ENCODE measurements at regions not wholly inside any gene's neighbourhood (a gene's known extent, or its start where the extent isn't known, plus 50 kb on each side); places are given as distances from the start of the nearest gene placed in this dataset.

DNA sequence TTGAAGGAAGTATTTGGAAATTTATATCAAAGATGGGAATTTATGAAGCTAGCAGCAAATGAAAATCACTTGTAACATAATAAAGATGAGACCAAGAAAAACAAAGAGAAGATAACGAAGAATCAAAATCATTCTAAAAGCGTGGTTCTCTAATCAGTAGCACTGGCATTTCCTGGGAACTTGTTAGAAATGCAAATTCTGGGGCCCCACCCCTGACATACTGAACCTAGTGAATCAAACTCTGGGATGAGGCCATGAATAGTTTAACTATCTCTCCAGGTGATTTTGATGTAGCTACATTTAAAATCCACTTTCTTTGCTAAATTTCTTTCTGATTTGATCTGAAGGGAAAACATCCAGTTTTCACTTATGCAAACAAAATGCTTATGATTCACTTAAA, 1075.6 kb downstream of the HACE1 start:
- Histone ChIP-seq H3K9me3 (replicated peaks in 1 of 11) (no peaks in the 10 kb centered on the region), H3K4me1 (no peaks in the 10 kb centered on the region), H3K27ac (no peak overlapping the region), H3K36me3 (no peaks in the 10 kb centered on the region), H3K27me3 (no peaks in the 10 kb centered on the region), H3K4me3 (no peak overlapping the region), H4K20me1 (no peaks in the 10 kb centered on the region), H3K9ac (no peak overlapping the region), H3K4me2 (no peak overlapping the region)
- no peak for TF ChIP-seq Cebpa-rat (IDR thresholded peaks at IDR 0.05)

DNA sequence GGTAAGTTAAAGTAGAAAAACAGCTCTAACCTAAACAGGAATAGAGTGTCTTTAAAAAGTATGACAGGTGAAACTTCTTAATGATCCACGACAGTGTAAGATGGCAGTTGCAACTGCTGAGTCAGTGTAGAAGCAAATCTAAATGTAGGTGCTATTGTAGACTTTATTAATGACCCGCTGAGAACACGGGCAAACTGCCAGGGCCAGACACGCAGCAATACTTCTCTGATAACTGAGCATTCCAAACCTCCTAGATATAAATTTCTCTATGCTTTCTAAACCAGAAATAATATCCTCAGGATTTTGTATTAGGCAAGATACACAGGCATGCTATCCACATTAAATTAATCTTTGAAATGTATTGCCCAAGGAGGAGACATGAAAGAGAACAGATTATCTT, 1076.4 kb downstream of the HACE1 start:
- Histone ChIP-seq H4K20me1 (no peaks in the 10 kb centered on the region), H3K4me2 (no peak overlapping the region), H3K27ac (no peak overlapping the region), H3K27me3 (no peaks in the 10 kb centered on the region), H3K4me3 (no peak overlapping the region), H3K9me3 (replicated peaks in 1 of 11) (no peaks in the 10 kb centered on the region), H3K9ac (no peak overlapping the region), H3K4me1 (no peaks in the 10 kb centered on the region), H3K36me3 (no peaks in the 10 kb centered on the region)
- TF ChIP-seq Cebpa-rat (IDR thresholded peaks at IDR 0.05), result no peak

DNA sequence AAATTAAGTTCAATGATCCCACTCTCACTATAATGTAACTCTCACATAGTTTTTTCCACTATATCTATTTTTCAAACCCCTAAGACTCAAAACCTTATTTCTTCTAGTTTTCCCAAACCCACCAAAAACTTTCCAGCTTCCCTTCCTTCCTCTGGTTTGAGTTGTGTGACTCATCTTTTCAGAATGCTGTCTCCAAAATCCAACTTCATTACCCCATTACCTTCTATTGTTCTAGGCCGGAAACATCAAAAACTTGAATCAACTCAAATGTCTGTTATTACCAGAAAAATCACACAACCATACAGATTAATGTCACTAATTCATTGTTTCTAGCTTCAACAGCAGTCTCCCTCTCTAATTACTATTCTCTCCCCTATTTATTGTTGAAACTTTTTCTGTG, 1090.3 kb downstream of the HACE1 start:
- Histone ChIP-seq H3K4me1 (no peaks in the 10 kb centered on the region), H3K9ac (no peak overlapping the region), H3K9me3 (replicated peaks in 1 of 11) (no peaks in the 10 kb centered on the region), H3K4me3 (no peak overlapping the region), H3K4me2 (no peak overlapping the region), H3K36me3 (no peaks in the 10 kb centered on the region), H4K20me1 (no peaks in the 10 kb centered on the region), H3K27ac (no peak overlapping the region), H3K27me3 (no peaks in the 10 kb centered on the region)
- TF ChIP-seq Cebpa-rat (IDR thresholded peaks at IDR 0.05), result no peak

DNA sequence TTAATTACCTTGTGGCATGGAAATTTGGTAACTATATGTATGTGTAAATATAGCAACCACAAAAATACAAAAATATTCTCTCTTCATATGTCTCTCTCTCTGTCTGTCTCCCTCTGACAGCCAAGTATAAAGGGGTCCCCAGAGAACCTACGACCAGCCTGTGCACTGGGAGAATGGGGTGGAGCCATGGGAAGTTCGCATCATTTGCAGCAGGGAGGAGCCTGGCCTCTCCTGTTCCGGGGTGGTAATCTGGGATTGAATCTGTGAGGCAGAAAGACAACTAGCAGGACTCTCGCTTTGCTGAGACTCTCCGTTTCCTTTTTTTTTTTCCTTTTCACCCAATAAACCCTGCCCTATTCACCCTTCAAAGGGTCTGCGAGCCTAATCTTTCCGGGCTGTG, 1109.1 kb downstream of the HACE1 start:
- Histone ChIP-seq H3K9ac (no peak overlapping the region), H3K4me1 (no peaks in the 10 kb centered on the region), H3K4me2 (no peak overlapping the region), H3K27me3 (no peaks in the 10 kb centered on the region), H4K20me1 (no peaks in the 10 kb centered on the region), H3K4me3 (no peak overlapping the region), H3K36me3 (no peaks in the 10 kb centered on the region), H3K27ac (no peak overlapping the region), H3K9me3 (replicated peaks in 1 of 11) (no peaks in the 10 kb centered on the region)
- no peak for TF ChIP-seq Cebpa-rat (IDR thresholded peaks at IDR 0.05)

DNA sequence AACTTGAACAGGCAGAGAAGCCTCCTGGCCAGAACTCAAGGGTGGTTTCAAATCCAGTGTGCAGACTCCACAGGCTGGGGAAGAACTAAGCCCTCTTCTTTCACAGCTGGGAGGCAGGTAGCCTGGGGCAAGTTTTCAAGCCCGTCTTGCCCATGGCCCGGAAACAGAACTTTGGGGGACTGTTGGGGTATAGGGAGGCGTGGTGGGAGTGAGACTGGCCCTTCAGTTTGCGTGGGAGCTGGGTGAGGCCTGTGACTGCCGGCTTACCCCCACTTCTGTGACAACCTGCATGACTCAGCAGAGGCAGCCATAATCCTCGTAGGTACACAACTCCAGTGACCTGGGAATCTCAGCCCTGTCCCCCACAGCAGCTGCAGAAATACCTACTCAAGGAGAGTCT, 1125.7 kb downstream of the HACE1 start:
- no peak for TF ChIP-seq Cebpa-rat (IDR thresholded peaks at IDR 0.05)
- H3K4me3 ChIP-seq, result no peak overlapping the region
- H3K4me1 ChIP-seq, result peaks cover 0 to 13% (median 5%) of the 10 kb centered on the region in 10 experiments; a peak in 10 of 20 replicates
- no peaks in the 10 kb centered on the region for H3K36me3 ChIP-seq
- H3K4me2 ChIP-seq, result peak overlapping the region in 5 of 11 experiments; percentile 37 to 52 (median 46); a peak in 8 of 22 replicates
- H3K27ac ChIP-seq, result peak overlapping the region in 3 of 11 experiments; percentile 40 to 58 (median 44); a peak in 4 of 22 replicates
- no peak overlapping the region for H3K9ac ChIP-seq
- no peaks in the 10 kb centered on the region for H3K27me3 ChIP-seq
- no peaks in the 10 kb centered on the region for H4K20me1 ChIP-seq
- no peaks in the 10 kb centered on the region for H3K9me3 ChIP-seq (replicated peaks in 1 of 11)

DNA sequence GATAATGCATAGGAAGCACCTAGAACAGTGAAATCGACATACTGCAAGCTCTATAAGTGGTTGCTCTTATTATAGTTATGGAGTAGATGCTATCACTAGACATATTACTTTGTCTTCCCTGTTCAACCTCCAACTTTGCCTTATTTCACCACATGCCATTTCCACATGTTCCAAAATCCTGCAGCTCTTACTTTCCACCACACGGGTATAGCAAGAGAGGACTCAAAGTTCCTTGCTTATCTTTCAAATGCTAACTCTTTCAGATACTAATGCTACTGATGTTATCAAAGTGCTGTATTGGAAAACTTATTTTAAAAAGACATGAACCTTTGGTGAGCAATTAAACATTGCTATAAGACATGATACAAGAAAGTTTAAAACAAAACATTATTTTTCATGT, 1130.1 kb downstream of the HACE1 start:
- H4K20me1 ChIP-seq, result no peaks in the 10 kb centered on the region
- no peak overlapping the region for H3K4me2 ChIP-seq
- no peak overlapping the region for H3K4me3 ChIP-seq
- H3K4me1 ChIP-seq, result peaks cover 0 to 8% (median 1%) of the 10 kb centered on the region in 10 experiments; a peak in 10 of 20 replicates
- H3K9ac ChIP-seq, result no peak overlapping the region
- H3K36me3 ChIP-seq, result no peaks in the 10 kb centered on the region
- H3K27me3 ChIP-seq, result no peaks in the 10 kb centered on the region
- no peak for TF ChIP-seq Cebpa-rat (IDR thresholded peaks at IDR 0.05)
- H3K9me3 ChIP-seq (replicated peaks in 1 of 11), result no peaks in the 10 kb centered on the region
- no peak overlapping the region for H3K27ac ChIP-seq

DNA sequence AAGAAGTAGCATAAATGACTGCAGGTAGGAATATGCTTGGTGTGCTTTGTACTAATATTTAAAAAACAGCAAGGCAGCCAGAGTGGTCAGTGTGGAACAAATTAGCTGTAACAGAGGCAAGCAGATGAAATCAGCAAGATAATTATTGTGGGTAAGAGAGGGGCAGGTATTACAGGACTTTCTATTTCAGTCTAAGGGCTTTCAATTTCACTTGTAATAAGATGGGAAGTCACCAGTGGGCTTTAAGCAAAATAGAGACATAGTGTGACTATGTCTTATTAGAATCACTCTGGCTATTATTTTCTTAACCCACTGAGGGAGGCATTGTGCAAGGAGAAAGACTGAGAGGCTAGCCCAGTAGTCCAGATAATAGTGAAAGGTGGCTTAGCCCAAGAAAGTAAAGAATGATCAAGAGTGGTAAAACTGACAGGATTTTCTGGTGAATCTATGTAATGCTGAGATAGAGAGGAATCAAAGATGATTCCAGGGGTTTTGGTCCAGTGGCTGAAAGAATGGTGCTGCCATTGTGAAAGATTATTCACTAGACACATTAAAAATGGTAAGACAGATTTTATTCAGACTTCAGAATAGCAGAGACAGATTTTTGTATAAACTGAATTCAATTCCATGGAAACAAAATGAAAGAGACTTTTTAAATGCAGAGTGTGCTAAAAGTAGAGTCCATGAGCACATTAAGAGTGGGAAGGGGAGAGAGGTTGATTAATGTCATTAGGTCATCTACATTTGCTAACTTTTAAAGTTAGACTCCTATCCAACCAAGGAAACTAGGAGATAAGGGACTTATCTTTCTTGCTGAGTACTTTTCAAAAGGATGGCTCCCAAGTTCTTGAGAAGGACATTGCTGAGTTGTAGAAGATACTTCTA, 1136.0 kb downstream of the HACE1 start:
- Histone ChIP-seq H3K9me3 (replicated peaks in 1 of 11) (no peaks in the 10 kb centered on the region), H4K20me1 (no peaks in the 10 kb centered on the region), H3K27ac (no peak overlapping the region), H3K9ac (no peak overlapping the region), H3K36me3 (no peaks in the 10 kb centered on the region), H3K4me2 (no peak overlapping the region), H3K4me3 (no peak overlapping the region), H3K4me1 (no peaks in the 10 kb centered on the region), H3K27me3 (no peaks in the 10 kb centered on the region)
- no peak for TF ChIP-seq Cebpa-rat (IDR thresholded peaks at IDR 0.05)

DNA sequence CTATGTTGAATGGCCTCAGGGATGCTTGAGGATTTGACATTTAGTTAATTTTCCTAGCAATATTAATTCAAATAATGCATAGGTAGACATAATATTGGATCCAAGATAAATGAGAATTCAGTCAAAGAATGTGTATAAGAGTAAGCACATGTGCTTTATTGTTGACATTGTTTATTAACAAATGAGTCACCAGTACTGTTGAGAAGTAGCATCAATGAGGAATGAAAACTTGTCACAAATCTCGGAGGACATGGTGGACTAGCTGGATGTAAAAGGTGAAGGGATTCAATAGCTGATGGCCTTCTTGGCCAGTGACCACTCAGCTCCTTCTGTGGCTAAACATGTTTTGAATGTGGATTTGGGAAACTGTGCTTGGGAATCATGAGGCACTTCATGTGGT, 1137.0 kb downstream of the HACE1 start:
- no peaks in the 10 kb centered on the region for H3K27me3 ChIP-seq
- H3K4me2 ChIP-seq, result no peak overlapping the region
- no peak for TF ChIP-seq Cebpa-rat (IDR thresholded peaks at IDR 0.05)
- no peaks in the 10 kb centered on the region for H3K9me3 ChIP-seq (replicated peaks in 1 of 11)
- no peak overlapping the region for H3K27ac ChIP-seq
- no peak overlapping the region for H3K4me3 ChIP-seq
- no peak overlapping the region for H3K9ac ChIP-seq
- H4K20me1 ChIP-seq, result no peaks in the 10 kb centered on the region
- no peaks in the 10 kb centered on the region for H3K36me3 ChIP-seq
- H3K4me1 ChIP-seq, result no peaks in the 10 kb centered on the region

DNA sequence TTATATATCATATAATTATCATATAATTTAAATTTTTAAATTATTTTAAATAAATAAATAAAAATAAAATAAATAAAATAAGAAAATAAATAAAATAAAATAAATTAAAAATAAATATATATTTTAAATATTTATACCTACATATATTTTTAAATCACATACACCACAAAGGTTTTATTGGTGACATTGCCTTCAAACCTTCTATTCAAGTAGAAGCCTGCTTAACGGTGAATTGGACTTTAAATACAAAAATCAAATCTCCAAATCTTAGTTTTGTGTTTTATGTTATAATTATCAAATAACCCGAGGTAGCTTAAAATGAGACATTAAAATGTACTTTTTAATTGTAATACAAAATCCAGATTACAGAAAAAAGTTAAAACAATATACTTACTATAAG, 1137.8 kb downstream of the HACE1 start:
- Histone ChIP-seq H3K9ac (no peak overlapping the region), H3K4me1 (no peaks in the 10 kb centered on the region)
- TF ChIP-seq Cebpa-rat (IDR thresholded peaks at IDR 0.05), result no peak

DNA sequence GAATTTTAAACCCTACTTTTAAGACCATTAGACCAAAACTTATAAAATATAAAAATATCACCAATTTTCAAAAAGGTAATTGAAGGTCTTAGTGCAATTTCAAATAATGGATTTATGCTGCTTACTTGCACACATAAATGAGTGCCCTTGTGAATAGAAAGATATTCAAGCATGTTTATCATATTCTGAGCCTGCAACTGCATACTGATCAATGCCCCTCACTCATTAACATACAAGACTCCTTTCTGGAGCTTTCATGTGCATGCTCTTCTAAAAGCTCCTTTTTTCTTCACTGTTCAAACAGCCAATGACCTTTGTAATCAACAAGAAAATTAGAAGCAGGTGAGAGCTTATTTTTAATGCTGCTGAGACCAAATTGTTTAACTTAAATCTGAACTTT, 1139.3 kb downstream of the HACE1 start:
- H3K9me3 ChIP-seq (replicated peaks in 1 of 11), result no peaks in the 10 kb centered on the region
- no peaks in the 10 kb centered on the region for H3K27me3 ChIP-seq
- no peak for TF ChIP-seq Cebpa-rat (IDR thresholded peaks at IDR 0.05)
- no peak overlapping the region for H3K4me2 ChIP-seq
- H3K4me1 ChIP-seq, result peaks cover 0 to 5% (median 0%) of the 10 kb centered on the region in 10 experiments; a peak in 4 of 20 replicates
- no peak overlapping the region for H3K9ac ChIP-seq
- H4K20me1 ChIP-seq, result no peaks in the 10 kb centered on the region
- H3K4me3 ChIP-seq, result no peak overlapping the region
- H3K36me3 ChIP-seq, result no peaks in the 10 kb centered on the region
- H3K27ac ChIP-seq, result no peak overlapping the region

More for the DNA sequence above, 1137.8 kb downstream of the HACE1 start:
- Histone ChIP-seq H3K9me3 (replicated peaks in 1 of 11) (no peaks in the 10 kb centered on the region), H4K20me1 (no peaks in the 10 kb centered on the region), H3K36me3 (no peaks in the 10 kb centered on the region), H3K27ac (no peak overlapping the region), H3K4me3 (no peak overlapping the region), H3K4me2 (no peak overlapping the region), H3K27me3 (no peaks in the 10 kb centered on the region)

Measured in BLaER1 treated with 17β-estradiol and CSF1 and Interleukin-3, amounts not matched to agents 10 nM and 100 nM (cell line).